DOHH2 (cell line): ENCODE measurements at regions not wholly inside any gene's neighbourhood (a gene's known extent, or its start where the extent isn't known, plus 50 kb on each side); places are given as distances from the start of the nearest gene placed in this dataset.

Experiments
- H3F3A ChIP-seq: fragments of 200-600 bp; sonication (generic), shearing (Covaris generic); 2 replicates; pipeline ENCODE4 v1.6.0; 2016; ENCODE audit warnings: antibody characterized with exemption, mild to moderate bottlenecking; ENCODE audit not compliant: control insufficient read depth, insufficient read depth
- H3K27ac ChIP-seq: fragments of 200-600 bp; sonication (generic); 2 replicates; pipeline ENCODE4 v1.5.1; 2014; ENCODE audit warnings: low read depth, mild to moderate bottlenecking, low read length, moderate library complexity
- H3K27me3 ChIP-seq: fragments of 200-600 bp; sonication (generic); 2 replicates; pipeline ENCODE4 v1.6.1; 2014; ENCODE audit warnings: mild to moderate bottlenecking, low read length, mixed read lengths; ENCODE audit not compliant: control insufficient read depth
- H3K36me3 ChIP-seq: fragments of 200-600 bp; sonication (generic); 2 replicates; pipeline ENCODE4 v1.6.1; 2014; ENCODE audit warnings: mild to moderate bottlenecking, low read length, moderate library complexity, mixed read lengths; ENCODE audit not compliant: control insufficient read depth
- H3K4me1 ChIP-seq: fragments of 200-600 bp; sonication (generic); 2 replicates; pipeline ENCODE4 v1.6.1; 2014; ENCODE audit warnings: mild to moderate bottlenecking, low read length, mixed read lengths; ENCODE audit not compliant: control insufficient read depth
- H3K4me2 ChIP-seq: fragments of 200-600 bp; sonication (generic); 2 replicates; pipeline ENCODE4 v1.6.0; 2014; ENCODE audit warnings: mild to moderate bottlenecking, low read length, moderate library complexity
- H3K4me3 ChIP-seq: fragments of 200-600 bp; sonication (generic); 2 replicates; pipeline ENCODE4 v1.5.1; 2014; ENCODE audit warnings: mild to moderate bottlenecking, low read length, mixed read lengths
- H3K79me2 ChIP-seq: fragments of 200-600 bp; sonication (generic); 2 replicates; pipeline ENCODE4 v1.6.1; 2014; ENCODE audit warnings: mild to moderate bottlenecking, low read length, mixed read lengths; ENCODE audit not compliant: control insufficient read depth
- H3K9me2 ChIP-seq: fragments of 200-600 bp; sonication (generic); replicated peaks from 2 replicates; pipeline ENCODE4 v1.6.1; 2014; ENCODE audit warnings: mild to moderate bottlenecking, low read length, mixed read lengths; ENCODE audit not compliant: control insufficient read depth
- H3K9me3 ChIP-seq: fragments of 200-600 bp; sonication (generic); 2 replicates; pipeline ENCODE4 v1.6.1; 2014; ENCODE audit warnings: antibody characterized with exemption, low read length, mixed read lengths; ENCODE audit not compliant: control insufficient read depth, insufficient read depth
- H4K20me1 ChIP-seq: fragments of 200-600 bp; sonication (generic); 2 replicates; pipeline ENCODE4 v1.6.0; 2014; ENCODE audit warnings: low read depth, mild to moderate bottlenecking, antibody characterized with exemption, low read length, moderate library complexity; ENCODE audit not compliant: control insufficient read depth, insufficient read depth
- EZH2phosphoT487 ChIP-seq: fragments of 200-600 bp; sonication (generic); IDR thresholded peaks from 2 replicates; pipeline ENCODE4 v1.6.1; 2017; ENCODE audit warnings: borderline replicate concordance, mild to moderate bottlenecking, antibody characterized with exemption, low read length, moderate library complexity, mixed read lengths
- TF ChIP-seq, protein P1 (sequence below): fragments of 200-600 bp; sonication (generic); IDR thresholded peaks from one replicate; pipeline ENCODE4 v1.5.1; 2014; ENCODE audit warnings: antibody characterized with exemption, mild to moderate bottlenecking, low read depth, low read length; ENCODE audit not compliant: poor library complexity, severe bottlenecking

DNA sequence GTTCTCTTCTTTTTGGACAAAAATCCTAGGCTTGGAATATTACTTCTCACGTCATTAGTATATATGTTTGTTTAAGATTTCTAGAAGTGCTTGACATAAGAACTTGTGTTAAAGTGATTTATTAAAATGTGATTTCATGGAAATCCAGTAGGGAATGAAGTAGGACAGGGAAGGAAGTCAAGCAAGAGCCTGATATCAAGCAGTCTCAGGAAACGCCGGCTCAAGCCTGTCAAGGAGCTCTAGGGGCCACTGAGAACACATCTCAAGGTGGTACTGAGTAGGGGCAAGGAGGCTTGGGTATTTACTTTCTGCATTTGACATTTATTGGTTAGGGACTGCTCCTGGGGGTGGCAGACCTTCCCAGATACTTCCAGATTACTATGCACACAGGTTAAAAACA lies 920.9 kb upstream of the GJE1 start:
- Histone ChIP-seq H3K36me3 (no peaks in the 10 kb centered on the region), H3K9me2 (no peaks in the 10 kb centered on the region), H3K4me1 (no peaks in the 10 kb centered on the region), H3K27me3 (no peaks in the 10 kb centered on the region), H3F3A (no peaks in the 10 kb centered on the region), H3K4me3 (no peak overlapping the region), H4K20me1 (no peaks in the 10 kb centered on the region), H3K27ac (no peak overlapping the region), H3K4me2 (no peak overlapping the region), H3K9me3 (no peaks in the 10 kb centered on the region), H3K79me2 (no peaks in the 10 kb centered on the region)
- TF ChIP-seq, protein P1, sequence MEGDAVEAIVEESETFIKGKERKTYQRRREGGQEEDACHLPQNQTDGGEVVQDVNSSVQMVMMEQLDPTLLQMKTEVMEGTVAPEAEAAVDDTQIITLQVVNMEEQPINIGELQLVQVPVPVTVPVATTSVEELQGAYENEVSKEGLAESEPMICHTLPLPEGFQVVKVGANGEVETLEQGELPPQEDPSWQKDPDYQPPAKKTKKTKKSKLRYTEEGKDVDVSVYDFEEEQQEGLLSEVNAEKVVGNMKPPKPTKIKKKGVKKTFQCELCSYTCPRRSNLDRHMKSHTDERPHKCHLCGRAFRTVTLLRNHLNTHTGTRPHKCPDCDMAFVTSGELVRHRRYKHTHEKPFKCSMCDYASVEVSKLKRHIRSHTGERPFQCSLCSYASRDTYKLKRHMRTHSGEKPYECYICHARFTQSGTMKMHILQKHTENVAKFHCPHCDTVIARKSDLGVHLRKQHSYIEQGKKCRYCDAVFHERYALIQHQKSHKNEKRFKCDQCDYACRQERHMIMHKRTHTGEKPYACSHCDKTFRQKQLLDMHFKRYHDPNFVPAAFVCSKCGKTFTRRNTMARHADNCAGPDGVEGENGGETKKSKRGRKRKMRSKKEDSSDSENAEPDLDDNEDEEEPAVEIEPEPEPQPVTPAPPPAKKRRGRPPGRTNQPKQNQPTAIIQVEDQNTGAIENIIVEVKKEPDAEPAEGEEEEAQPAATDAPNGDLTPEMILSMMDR, result no peak
- TF ChIP-seq EZH2phosphoT487, result no peak

DNA sequence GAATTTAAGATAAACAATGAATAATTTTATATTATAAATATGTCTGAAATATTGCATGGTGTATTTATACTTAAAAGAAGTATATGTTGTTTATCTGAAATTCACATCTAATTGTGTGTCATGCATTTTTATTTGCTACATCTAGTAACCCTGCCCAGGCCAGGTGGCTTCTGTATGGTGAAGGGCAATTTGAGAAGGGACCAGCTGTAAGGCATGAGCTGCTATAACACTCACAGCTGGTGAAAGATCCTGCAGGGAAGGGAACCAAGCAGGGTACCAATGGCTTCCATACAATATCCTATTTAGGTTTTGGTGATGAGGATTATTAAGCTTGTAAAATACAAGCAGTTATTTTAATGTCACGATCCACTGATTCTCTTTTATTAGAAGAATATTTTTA lies 921.8 kb upstream of the GJE1 start:
- TF ChIP-seq, protein P1, result no peak
- TF ChIP-seq EZH2phosphoT487, result no peak

DNA sequence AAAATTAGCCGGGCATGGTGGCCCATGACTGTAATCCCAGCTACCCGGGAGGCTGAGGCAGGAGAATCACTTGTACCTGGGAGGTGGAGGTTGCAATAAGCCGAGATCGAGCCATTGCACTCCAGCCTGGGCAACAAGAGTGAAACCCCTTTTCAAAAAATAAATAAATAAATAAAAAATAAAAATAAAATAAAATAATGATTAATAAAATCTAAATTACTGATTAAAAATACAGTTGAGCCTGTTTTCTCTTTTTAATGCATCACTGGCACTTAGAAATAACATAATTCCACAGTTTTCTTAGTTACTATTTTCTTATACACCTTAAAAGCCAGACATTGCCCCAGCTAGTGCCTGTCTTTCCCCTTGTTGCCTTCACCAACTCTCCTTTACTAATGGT lies 922.8 kb upstream of the GJE1 start:
- Histone ChIP-seq H3K27me3 (no peaks in the 10 kb centered on the region), H3K4me3 (no peak overlapping the region), H3K36me3 (no peaks in the 10 kb centered on the region), H3K4me2 (no peak overlapping the region), H3F3A (no peaks in the 10 kb centered on the region), H3K9me2 (no peaks in the 10 kb centered on the region), H3K4me1 (no peaks in the 10 kb centered on the region), H4K20me1 (no peaks in the 10 kb centered on the region), H3K9me3 (no peaks in the 10 kb centered on the region), H3K79me2 (no peaks in the 10 kb centered on the region), H3K27ac (no peak overlapping the region)
- no peak for TF ChIP-seq EZH2phosphoT487
- TF ChIP-seq, protein P1, result no peak

More for the DNA sequence above, 921.8 kb upstream of the GJE1 start:
- Histone ChIP-seq H3K4me1 (no peaks in the 10 kb centered on the region), H3K27me3 (no peaks in the 10 kb centered on the region), H3F3A (no peaks in the 10 kb centered on the region), H4K20me1 (no peaks in the 10 kb centered on the region), H3K9me3 (no peaks in the 10 kb centered on the region), H3K79me2 (no peaks in the 10 kb centered on the region), H3K9me2 (no peaks in the 10 kb centered on the region), H3K4me3 (no peak overlapping the region), H3K4me2 (no peak overlapping the region), H3K36me3 (no peaks in the 10 kb centered on the region), H3K27ac (no peak overlapping the region)

DNA sequence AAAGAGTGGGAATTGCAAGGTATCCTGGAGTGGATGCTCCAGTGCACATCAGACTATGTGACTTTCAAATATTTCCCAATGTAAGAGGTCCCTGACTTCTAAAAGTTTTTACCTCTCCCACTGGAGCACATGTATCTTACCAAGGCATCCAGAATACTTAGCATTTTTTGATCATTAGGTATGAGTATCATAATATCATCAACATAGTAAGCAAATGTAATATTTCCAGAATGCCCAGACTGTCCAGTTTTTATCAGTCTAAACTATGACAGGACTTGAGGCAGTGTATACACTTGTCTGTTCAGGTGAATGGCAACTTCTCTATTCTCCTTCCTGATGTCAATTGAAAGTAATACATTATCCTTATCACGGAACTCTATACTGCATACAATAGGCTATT lies 924.6 kb upstream of the GJE1 start:
- Histone ChIP-seq H3K9me3 (no peaks in the 10 kb centered on the region), H4K20me1 (no peaks in the 10 kb centered on the region), H3K36me3 (no peaks in the 10 kb centered on the region), H3F3A (no peaks in the 10 kb centered on the region), H3K27me3 (no peaks in the 10 kb centered on the region), H3K4me3 (no peak overlapping the region), H3K4me1 (no peaks in the 10 kb centered on the region), H3K4me2 (no peak overlapping the region), H3K27ac (no peak overlapping the region), H3K9me2 (no peaks in the 10 kb centered on the region), H3K79me2 (no peaks in the 10 kb centered on the region)
- no peak for TF ChIP-seq EZH2phosphoT487
- TF ChIP-seq, protein P1, result no peak
